ENCODE measurements at regions not wholly inside any gene's neighbourhood (a gene's known extent, or its start where the extent isn't known, plus 50 kb on each side); places are given as distances from the start of the nearest gene placed in this dataset.

DNA sequence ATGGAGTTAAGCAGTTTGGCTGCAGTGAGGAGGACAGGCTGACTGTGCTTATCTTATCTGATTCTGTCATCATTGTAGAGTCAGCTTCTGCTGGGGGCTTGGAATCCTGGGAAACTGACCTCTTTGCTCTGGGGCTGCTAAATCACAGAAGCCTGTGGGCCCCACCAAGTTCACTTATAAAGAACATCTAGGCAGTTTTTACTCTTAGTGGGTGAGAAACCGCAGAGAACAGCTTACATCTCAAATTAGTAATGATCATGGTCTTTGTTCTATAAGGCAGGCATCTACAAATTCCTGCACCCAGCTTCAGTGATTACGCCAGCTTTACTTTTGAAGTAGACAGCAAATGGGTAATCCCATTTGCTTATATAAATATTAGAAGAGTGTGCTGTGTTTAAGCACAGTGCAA lies 75.7 kb downstream of the ZC3H11B start:
- Mint-ChIP-seq H3K9me3 (no peaks in the 10 kb centered on the region), H3K4me1 (peaks cover 15% of the 10 kb centered on the region), H3K4me3 (no peak overlapping the region), H3K27ac (no peak overlapping the region), H3K36me3 (no peaks in the 10 kb centered on the region), H3K27me3 (ENCODE audit: insufficient read depth, low read depth) (no peaks in the 10 kb centered on the region)
- no peak overlapping the region for H3K4me3 ChIP-seq
- no peaks in the 10 kb centered on the region for H3K27me3 ChIP-seq
- H3K4me1 ChIP-seq = peaks cover 5% of the 10 kb centered on the region
- H3K9me3 ChIP-seq (ENCODE audit: low read depth) = no peaks in the 10 kb centered on the region
- no peak overlapping the region for H2AFZ ChIP-seq (replicated peaks)
- no peak overlapping the region for H3K27ac ChIP-seq
- no peak overlapping the region for H3K4me2 ChIP-seq
- H3F3A ChIP-seq (ENCODE audit: low read depth) = no peaks in the 10 kb centered on the region
- H3K36me3 ChIP-seq = no peaks in the 10 kb centered on the region
- H3K9ac ChIP-seq = no peak overlapping the region
- no peaks in the 10 kb centered on the region for H4K20me1 ChIP-seq (ENCODE audit: low read depth)
- TF ChIP-seq EZH2phosphoT487 (IDR thresholded peaks at IDR 0.05) (no peak), EZH2 (IDR thresholded peaks at IDR 0.05) (no peak)
- TF ChIP-seq, protein P1, sequence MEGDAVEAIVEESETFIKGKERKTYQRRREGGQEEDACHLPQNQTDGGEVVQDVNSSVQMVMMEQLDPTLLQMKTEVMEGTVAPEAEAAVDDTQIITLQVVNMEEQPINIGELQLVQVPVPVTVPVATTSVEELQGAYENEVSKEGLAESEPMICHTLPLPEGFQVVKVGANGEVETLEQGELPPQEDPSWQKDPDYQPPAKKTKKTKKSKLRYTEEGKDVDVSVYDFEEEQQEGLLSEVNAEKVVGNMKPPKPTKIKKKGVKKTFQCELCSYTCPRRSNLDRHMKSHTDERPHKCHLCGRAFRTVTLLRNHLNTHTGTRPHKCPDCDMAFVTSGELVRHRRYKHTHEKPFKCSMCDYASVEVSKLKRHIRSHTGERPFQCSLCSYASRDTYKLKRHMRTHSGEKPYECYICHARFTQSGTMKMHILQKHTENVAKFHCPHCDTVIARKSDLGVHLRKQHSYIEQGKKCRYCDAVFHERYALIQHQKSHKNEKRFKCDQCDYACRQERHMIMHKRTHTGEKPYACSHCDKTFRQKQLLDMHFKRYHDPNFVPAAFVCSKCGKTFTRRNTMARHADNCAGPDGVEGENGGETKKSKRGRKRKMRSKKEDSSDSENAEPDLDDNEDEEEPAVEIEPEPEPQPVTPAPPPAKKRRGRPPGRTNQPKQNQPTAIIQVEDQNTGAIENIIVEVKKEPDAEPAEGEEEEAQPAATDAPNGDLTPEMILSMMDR (IDR thresholded peaks at IDR 0.05) = no peak
- DNase-seq (ENCODE audit: low spot score) = no peak
- H3K79me2 ChIP-seq (ENCODE audit: low read depth) = no peaks in the 10 kb centered on the region

DNA sequence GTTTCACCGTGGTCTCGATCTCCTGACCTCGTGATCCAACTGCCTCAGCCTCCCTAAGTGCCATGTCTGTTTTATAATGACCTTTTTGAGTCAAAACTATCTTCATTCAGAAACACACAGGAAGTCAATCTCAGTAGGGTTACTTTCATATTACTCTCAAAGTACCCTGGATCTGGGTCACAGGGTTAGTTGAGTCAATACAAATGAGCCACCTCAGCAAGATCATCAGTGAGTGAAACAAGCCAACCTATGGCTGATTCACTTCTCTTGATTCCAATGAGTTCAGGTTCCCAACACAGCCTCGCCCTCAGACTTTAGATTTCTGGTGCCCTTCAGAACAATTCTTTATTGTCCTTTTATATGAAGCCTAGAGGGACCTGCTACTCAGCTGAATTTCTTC lies 76.9 kb downstream of the ZC3H11B start:
- Histone ChIP-seq H3K9me3 (ENCODE audit: low read depth) (no peaks in the 10 kb centered on the region), H3K27me3 (no peaks in the 10 kb centered on the region), H3K36me3 (no peaks in the 10 kb centered on the region), H3F3A (ENCODE audit: low read depth) (no peaks in the 10 kb centered on the region), H3K79me2 (ENCODE audit: low read depth) (no peaks in the 10 kb centered on the region), H3K9ac (no peak overlapping the region), H3K4me2 (no peak overlapping the region), H3K27ac (no peak overlapping the region), H3K4me1 (peaks cover 5% of the 10 kb centered on the region), H3K4me3 (no peak overlapping the region), H4K20me1 (ENCODE audit: low read depth) (no peaks in the 10 kb centered on the region), H2AFZ (replicated peaks) (no peak overlapping the region)
- Mint-ChIP-seq H3K27ac (no peak overlapping the region), H3K4me3 (no peak overlapping the region), H3K4me1 (peaks cover 15% of the 10 kb centered on the region), H3K36me3 (no peaks in the 10 kb centered on the region), H3K27me3 (ENCODE audit: insufficient read depth, low read depth) (no peaks in the 10 kb centered on the region), H3K9me3 (no peaks in the 10 kb centered on the region)
- DNase-seq (ENCODE audit: low spot score) = no peak
- no peak for TF ChIP-seq EZH2phosphoT487 (IDR thresholded peaks at IDR 0.05)
- TF ChIP-seq, protein P1 (IDR thresholded peaks at IDR 0.05) = no peak
- TF ChIP-seq EZH2 (IDR thresholded peaks at IDR 0.05) = no peak

GRCh38 chr1:219534991-219535390 lies 77.9 kb downstream of the ZC3H11B start:
- no peaks in the 10 kb centered on the region for H3K36me3 ChIP-seq
- H3K79me2 ChIP-seq (ENCODE audit: low read depth) = no peaks in the 10 kb centered on the region
- peaks cover 15% of the 10 kb centered on the region for H3K4me1 Mint-ChIP-seq
- H3K4me3 Mint-ChIP-seq = no peak overlapping the region
- H3K9ac ChIP-seq = no peak overlapping the region
- H3K9me3 ChIP-seq (ENCODE audit: low read depth) = no peaks in the 10 kb centered on the region
- no peaks in the 10 kb centered on the region for H3K9me3 Mint-ChIP-seq
- no peak for DNase-seq (ENCODE audit: low spot score)
- no peaks in the 10 kb centered on the region for H3K36me3 Mint-ChIP-seq
- no peak overlapping the region for H3K4me3 ChIP-seq
- no peaks in the 10 kb centered on the region for H3F3A ChIP-seq (ENCODE audit: low read depth)
- no peak overlapping the region for H3K27ac Mint-ChIP-seq
- no peak overlapping the region for H3K4me2 ChIP-seq
- H3K27me3 Mint-ChIP-seq (ENCODE audit: insufficient read depth, low read depth) = no peaks in the 10 kb centered on the region
- TF ChIP-seq, protein P1 (IDR thresholded peaks at IDR 0.05) = no peak
- TF ChIP-seq EZH2 (IDR thresholded peaks at IDR 0.05) (no peak), EZH2phosphoT487 (IDR thresholded peaks at IDR 0.05) (no peak)
- H4K20me1 ChIP-seq (ENCODE audit: low read depth) = no peaks in the 10 kb centered on the region
- no peak overlapping the region for H2AFZ ChIP-seq (replicated peaks)
- no peak overlapping the region for H3K27ac ChIP-seq
- H3K4me1 ChIP-seq = peaks cover 5% of the 10 kb centered on the region
- H3K27me3 ChIP-seq = no peaks in the 10 kb centered on the region

Data from neural progenitor cell (in vitro differentiated cells).